ENCODE measurements at regions not wholly inside any gene's neighbourhood (a gene's known extent, or its start where the extent isn't known, plus 50 kb on each side); places are given as distances from the start of the nearest gene placed in this dataset.
"Not testable (repeated sequence)": the region's sequence is repeated elsewhere in the genome, so short reads cannot be mapped to it uniquely, and the experiment has no call there.

DNA sequence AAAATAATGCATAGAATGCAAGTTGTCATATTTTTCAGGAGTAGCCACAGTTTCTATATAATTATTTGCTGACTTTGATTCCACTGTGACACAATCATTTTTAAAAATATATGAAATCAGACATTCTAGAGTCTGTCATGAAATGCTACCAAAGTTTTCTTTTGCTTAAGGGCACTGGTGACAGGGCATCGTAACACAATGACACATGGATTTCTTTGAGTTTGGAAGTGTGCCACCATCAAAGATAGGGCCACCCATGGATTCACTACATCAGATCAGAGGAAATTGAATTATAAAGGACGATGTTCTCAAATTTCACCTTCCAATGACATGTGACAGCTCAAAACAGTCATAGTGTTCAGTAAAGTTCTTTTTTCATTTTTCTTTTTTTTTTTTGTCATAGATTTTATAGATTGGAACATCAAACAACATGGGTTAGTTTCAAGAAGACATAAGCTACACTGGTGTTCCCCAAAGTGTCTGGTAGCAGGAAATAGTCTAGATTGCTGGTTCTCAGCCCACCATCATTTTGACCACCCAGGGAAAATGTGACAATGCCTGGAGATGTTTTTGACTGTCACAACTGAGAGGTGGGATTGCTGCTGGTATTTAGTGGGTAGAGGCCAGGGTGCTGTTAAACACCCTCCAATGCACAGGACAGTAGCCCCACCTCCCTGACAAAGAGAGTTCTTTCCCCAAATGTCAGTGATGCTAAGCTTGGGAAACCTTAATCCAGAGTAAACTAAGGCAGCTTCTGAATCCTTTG lies 123.8 kb upstream of the DOK5 start:
- H3K27ac ChIP-seq (ENCODE audit: low read length), result no peak overlapping the region
- no peak overlapping the region for H3K4me2 ChIP-seq (ENCODE audit: low read length)
- no peak overlapping the region for H3K9ac ChIP-seq (ENCODE audit: low read length)
- H4K20me1 ChIP-seq (ENCODE audit: insufficient read depth), result no peaks in the 10 kb centered on the region
- no peaks in the 10 kb centered on the region for H3K36me3 ChIP-seq (ENCODE audit: insufficient read depth, low read length)
- H3K79me2 ChIP-seq (replicated peaks; ENCODE audit: insufficient read depth, low read length), result no peaks in the 10 kb centered on the region
- no peak overlapping the region for H2AFZ ChIP-seq (ENCODE audit: low read depth, low read length)
- H3F3A ChIP-seq (ENCODE audit: insufficient read depth, low read length, poor library complexity, severe bottlenecking), result no peaks in the 10 kb centered on the region
- no peak overlapping the region for H3K4me3 ChIP-seq (ENCODE audit: low read length)
- no peaks in the 10 kb centered on the region for H3K9me3 ChIP-seq (ENCODE audit: low read length)
- H3K27me3 ChIP-seq (ENCODE audit: insufficient read depth, low read depth, low read length), result no peaks in the 10 kb centered on the region
- TF ChIP-seq, protein P1, sequence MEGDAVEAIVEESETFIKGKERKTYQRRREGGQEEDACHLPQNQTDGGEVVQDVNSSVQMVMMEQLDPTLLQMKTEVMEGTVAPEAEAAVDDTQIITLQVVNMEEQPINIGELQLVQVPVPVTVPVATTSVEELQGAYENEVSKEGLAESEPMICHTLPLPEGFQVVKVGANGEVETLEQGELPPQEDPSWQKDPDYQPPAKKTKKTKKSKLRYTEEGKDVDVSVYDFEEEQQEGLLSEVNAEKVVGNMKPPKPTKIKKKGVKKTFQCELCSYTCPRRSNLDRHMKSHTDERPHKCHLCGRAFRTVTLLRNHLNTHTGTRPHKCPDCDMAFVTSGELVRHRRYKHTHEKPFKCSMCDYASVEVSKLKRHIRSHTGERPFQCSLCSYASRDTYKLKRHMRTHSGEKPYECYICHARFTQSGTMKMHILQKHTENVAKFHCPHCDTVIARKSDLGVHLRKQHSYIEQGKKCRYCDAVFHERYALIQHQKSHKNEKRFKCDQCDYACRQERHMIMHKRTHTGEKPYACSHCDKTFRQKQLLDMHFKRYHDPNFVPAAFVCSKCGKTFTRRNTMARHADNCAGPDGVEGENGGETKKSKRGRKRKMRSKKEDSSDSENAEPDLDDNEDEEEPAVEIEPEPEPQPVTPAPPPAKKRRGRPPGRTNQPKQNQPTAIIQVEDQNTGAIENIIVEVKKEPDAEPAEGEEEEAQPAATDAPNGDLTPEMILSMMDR (IDR thresholded peaks at IDR 0.05; ENCODE audit: poor library complexity, severe bottlenecking), result no peak
- TF ChIP-seq SMC3 (conservative IDR thresholded peaks at IDR 0.05; ENCODE audit: poor library complexity) (no peak), MXI1 (conservative IDR thresholded peaks at IDR 0.05; ENCODE audit: poor library complexity, severe bottlenecking) (no peak), POLR2AphosphoS5 (IDR thresholded peaks at IDR 0.05) (no peak), TAF1 (IDR thresholded peaks at IDR 0.05; ENCODE audit: low read depth) (no peak), RAD21 (conservative IDR thresholded peaks at IDR 0.05) (no peak), EZH2 (IDR thresholded peaks at IDR 0.05; ENCODE audit: borderline replicate concordance, insufficient read depth, low read length, poor library complexity, severe bottlenecking) (no peak), EP300 (conservative IDR thresholded peaks at IDR 0.05; ENCODE audit: poor library complexity, severe bottlenecking) (no peak)
- TF ChIP-seq, protein P2, sequence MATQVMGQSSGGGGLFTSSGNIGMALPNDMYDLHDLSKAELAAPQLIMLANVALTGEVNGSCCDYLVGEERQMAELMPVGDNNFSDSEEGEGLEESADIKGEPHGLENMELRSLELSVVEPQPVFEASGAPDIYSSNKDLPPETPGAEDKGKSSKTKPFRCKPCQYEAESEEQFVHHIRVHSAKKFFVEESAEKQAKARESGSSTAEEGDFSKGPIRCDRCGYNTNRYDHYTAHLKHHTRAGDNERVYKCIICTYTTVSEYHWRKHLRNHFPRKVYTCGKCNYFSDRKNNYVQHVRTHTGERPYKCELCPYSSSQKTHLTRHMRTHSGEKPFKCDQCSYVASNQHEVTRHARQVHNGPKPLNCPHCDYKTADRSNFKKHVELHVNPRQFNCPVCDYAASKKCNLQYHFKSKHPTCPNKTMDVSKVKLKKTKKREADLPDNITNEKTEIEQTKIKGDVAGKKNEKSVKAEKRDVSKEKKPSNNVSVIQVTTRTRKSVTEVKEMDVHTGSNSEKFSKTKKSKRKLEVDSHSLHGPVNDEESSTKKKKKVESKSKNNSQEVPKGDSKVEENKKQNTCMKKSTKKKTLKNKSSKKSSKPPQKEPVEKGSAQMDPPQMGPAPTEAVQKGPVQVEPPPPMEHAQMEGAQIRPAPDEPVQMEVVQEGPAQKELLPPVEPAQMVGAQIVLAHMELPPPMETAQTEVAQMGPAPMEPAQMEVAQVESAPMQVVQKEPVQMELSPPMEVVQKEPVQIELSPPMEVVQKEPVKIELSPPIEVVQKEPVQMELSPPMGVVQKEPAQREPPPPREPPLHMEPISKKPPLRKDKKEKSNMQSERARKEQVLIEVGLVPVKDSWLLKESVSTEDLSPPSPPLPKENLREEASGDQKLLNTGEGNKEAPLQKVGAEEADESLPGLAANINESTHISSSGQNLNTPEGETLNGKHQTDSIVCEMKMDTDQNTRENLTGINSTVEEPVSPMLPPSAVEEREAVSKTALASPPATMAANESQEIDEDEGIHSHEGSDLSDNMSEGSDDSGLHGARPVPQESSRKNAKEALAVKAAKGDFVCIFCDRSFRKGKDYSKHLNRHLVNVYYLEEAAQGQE (IDR thresholded peaks at IDR 0.05; ENCODE audit: borderline replicate concordance), result no peak
- no peaks in the 10 kb centered on the region for H3K9me2 ChIP-seq (ENCODE audit: insufficient read depth, low read length)

DNA sequence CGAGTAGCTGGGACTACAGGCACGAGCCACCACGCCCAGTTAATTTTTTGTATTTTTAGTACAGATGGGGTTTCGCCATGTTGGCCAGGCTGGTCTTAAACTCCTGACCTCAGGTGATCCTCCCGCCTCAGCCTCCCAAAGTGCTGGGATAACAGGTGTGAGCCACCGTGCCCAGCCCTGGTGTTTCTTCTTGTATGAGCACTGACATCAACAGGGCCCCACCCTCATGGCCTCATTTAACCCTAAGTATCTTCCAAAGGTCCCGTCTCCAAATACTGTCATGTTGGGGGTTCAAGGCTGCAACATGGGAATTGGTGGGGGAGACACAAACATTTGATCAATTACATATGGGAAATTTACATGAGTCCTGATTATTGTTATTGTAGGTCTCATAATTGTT lies 122.9 kb upstream of the DOK5 start:
- not testable (repeated sequence) for H3K9me2 ChIP-seq (ENCODE audit: insufficient read depth, low read length); H3K27me3 ChIP-seq (ENCODE audit: insufficient read depth, low read depth, low read length); H3K36me3 ChIP-seq (ENCODE audit: insufficient read depth, low read length); H2AFZ ChIP-seq (ENCODE audit: low read depth, low read length); H3K4me3 ChIP-seq (ENCODE audit: low read length); H3K9me3 ChIP-seq (ENCODE audit: low read length); H3K79me2 ChIP-seq (replicated peaks; ENCODE audit: insufficient read depth, low read length); H4K20me1 ChIP-seq (ENCODE audit: insufficient read depth); H3K4me2 ChIP-seq (ENCODE audit: low read length); H3F3A ChIP-seq (ENCODE audit: insufficient read depth, low read length, poor library complexity, severe bottlenecking); H3K27ac ChIP-seq (ENCODE audit: low read length); H3K9ac ChIP-seq (ENCODE audit: low read length)
